Suppressor macrophage (primary cell): ENCODE measurements at regions not wholly inside any gene's neighbourhood (a gene's known extent, or its start where the extent isn't known, plus 50 kb on each side); places are given as distances from the start of the nearest gene placed in this dataset.
A peak's percentile ranks its signal among the peaks of the same experiment; 100 is the strongest.
"Not testable (repeated sequence)": the region's sequence is repeated elsewhere in the genome, so short reads cannot be mapped to it uniquely, and the experiment has no call there.

Experiments
- DNase-seq, 4 experiments: peaks; one replicate each; pipeline ENCODE4 v3.0.0-alpha.2; 2020 to 2022

GRCh38 chr5:176060472-176061268, 92.6 kb upstream of the THOC3 start:
- DNase-seq, result not testable (repeated sequence)

DNA sequence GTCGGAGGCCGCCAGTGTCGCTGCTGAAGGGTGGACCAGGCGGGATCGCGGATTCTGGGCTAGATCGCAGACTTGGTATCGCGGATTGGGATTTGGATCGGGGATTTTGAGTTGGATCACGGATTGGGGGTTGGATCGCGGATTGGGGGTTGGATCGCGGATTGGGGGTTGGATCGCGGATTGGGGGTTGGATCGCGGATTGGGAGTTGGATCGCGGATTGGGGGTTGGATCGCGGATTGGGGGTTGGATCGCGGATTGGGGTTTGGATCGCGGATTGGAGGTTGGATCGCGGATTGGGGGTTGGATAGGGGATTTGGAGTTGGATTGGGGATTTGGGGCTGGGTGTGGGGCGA, 93.1 kb upstream of the THOC3 start:
- not testable (repeated sequence) for DNase-seq

GRCh38 chr5:176061660-176062059, 93.5 kb upstream of the THOC3 start:
- not testable (repeated sequence) for DNase-seq

GRCh38 chr5:176066262-176066945, 98.3 kb upstream of the THOC3 start:
- DNase-seq, result not testable (repeated sequence)

- not testable (repeated sequence) for DNase-seq
Observed at GRCh38 chr5:176067162-176067561, 99.0 kb upstream of the THOC3 start.

DNA sequence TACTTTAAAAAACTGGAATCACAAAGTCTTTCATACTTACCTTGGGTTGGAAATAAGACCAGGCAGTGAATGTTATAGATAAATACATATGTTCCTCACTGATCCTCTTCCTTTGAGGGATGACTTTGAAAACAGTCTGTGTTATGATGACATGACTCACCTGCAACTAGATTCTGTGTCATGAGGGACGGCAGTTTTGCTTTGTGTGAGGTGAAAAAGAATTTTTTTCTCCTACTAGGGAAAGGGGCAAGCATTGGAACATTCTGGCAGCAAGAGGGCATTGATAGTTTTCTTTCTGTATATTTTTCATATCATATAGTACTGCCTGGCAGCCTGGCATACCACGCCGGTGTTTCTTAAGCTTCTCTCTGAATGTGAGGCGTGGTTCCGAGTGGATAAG, 99.8 kb upstream of the THOC3 start:
- DNase-seq, result not testable (repeated sequence)

GRCh38 chr5:176073996-176074571, 106.0 kb upstream of the THOC3 start:
- not testable (repeated sequence) for DNase-seq

GRCh38 chr5:176083717-176084116, 115.6 kb upstream of the THOC3 start:
- not testable (repeated sequence) for DNase-seq

GRCh38 chr5:176103083-176103482, 135.0 kb upstream of the THOC3 start:
- not testable (repeated sequence) for DNase-seq

GRCh38 chr5:176112888-176113287, 125.3 kb upstream of the SIMC1 start:
- DNase-seq, result not testable (repeated sequence)

- DNase-seq, result not testable (repeated sequence)
Observed at GRCh38 chr5:176113673-176114335, 124.4 kb upstream of the SIMC1 start.

GRCh38 chr5:176114825-176115224, 123.4 kb upstream of the SIMC1 start:
- not testable (repeated sequence) for DNase-seq

DNA sequence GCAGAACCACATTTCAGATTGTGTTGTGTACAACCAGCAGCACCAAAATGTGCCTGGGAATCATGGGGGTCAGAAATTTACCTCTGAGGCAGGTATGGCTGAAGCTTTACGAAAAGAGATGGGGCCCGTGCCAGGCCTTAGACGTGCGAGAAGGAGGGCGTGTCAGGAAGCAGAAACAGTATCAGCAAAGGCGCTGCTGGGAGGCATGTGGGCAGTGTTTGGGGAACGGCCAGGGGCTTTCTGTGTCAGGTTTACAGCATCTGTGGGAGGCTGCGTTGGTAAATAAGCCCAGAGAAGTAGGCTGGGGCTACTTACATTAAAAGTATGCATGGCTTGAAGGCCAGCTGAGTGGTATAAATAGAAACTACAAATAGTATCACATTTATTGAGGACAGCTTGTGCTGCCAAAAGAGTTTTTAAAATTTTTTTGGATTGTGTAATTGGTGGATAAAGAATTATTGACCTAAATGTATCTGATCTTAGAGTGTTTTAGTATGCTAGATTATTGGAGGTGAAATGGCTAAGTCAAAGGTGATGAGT, 120.5 kb upstream of the SIMC1 start:
- not testable (repeated sequence) for DNase-seq

GRCh38 chr5:176122361-176122760, 115.9 kb upstream of the SIMC1 start:
- DNase-seq, result not testable (repeated sequence)

DNA sequence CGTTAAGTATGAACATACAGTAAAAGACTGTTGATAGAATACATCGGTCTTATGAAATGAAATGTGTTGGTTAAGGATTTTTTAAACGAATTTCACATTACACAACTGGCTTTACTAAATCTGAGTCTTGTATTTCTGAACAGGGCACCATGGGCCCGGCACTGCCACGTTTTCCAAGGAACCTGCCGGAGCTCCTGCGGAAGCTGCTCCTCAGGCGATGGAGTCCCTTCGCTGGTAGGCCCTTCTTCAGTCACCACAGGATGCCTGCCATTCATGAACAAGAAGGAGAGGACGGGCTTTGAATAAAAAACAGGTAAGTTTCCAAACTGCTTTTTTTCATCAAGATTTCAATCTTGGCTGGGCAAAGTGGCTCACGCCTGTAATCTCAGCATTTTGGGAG, 114.1 kb upstream of the SIMC1 start:
- DNase-seq, result not testable (repeated sequence)

GRCh38 chr5:176131771-176132170, 106.5 kb upstream of the SIMC1 start:
- DNase-seq, result peak in 1 of 4 experiments; percentile 2

DNA sequence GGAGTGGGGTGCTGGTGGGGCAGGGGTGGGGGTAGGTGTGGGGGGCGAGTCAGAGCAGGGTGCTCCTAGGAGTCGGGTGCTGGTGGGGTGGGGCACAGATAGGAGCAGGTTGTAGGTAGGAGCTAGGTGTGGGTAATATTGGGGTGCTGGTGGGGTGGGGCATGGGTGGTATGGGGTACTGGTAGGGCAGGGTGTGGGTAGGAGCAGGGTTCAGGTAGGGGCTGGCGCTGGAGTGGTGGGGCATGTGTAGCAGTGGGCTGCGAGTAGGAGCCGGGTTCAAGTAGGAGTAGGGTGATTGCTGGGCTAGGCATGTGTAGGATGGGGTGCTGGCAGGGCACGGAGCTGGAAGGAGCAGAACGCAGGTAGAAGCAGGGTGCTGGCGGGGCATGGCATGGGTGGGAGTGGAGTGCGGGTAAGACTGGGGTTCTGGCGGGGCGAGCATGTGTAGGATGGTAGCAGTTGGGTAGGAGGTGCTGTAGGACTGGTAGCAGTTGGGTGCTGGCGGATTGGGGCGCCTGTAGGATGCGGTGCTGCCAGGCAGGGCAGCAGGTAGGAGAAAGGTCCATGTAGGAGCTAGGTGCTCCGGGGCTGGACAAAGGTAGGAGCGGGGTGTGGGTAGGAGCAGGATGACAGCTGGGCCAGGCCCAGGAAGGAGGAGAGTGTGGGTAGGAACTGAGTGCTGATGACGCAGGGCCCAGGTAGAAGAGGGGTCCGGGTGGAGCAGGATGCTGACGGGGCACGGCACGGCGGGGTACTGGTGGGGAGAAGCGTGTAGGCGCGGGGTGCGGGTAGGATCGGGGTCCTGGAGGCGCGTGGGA, 105.5 kb upstream of the SIMC1 start:
- DNase-seq, result no peak

GRCh38 chr5:176133289-176133870, 104.8 kb upstream of the SIMC1 start:
- no peak for DNase-seq

DNA sequence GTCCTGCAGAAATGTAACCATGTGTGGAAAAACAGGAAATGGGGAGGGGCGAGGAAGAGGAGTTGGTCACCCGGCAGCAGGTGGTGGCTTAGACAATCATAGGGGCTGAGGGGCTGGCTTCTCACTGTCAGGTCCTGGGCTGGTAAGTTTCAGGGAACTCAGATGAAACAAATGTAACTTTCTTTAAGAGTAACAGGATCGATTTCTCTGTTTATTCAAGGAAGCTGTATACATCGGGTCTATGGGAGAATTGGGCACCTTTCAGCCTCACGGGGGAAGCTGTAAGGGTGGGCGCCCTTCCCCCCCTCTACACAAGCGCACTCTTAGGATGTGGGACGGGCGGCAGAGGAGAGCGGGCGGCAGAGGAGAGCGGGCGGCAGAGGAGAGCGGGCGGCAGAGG, 104.3 kb upstream of the SIMC1 start:
- DNase-seq, result no peak

GRCh38 chr5:176134529-176135223, 103.5 kb upstream of the SIMC1 start:
- DNase-seq, result no peak

- not testable (repeated sequence) for DNase-seq
Observed at GRCh38 chr5:176140138-176140537, 98.1 kb upstream of the SIMC1 start.
